ENCODE measurements at regions not wholly inside any gene's neighbourhood (a gene's known extent, or its start where the extent isn't known, plus 50 kb on each side); places are given as distances from the start of the nearest gene placed in this dataset.
A peak's percentile ranks its signal among the peaks of the same experiment; 100 is the strongest.

DNA sequence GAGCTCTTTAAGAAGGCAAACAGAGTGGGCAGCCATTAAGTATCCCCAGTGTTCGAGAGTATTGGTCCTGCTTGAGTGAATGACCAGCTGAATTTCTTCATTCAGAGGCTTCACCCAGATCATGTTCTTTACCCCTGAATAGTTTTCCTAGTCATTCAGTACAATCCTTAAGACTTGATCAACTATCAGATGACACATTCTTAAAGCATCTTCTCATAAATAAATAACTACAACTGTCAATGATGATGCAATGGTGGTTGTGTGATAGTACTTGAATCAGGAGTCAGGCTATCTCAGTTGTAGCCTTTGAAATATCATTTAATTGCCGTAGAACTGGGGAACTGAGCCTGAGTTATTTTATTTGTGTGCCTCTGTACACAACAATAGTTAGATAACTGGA lies 416.8 kb upstream of the CCL2 start:
- no peak overlapping the region for H3K14ac ChIP-seq (replicated peaks; ENCODE audit: low read depth, low read length)
- no peak overlapping the region for H3K23ac ChIP-seq (ENCODE audit: low read depth, low read length)
- TF ChIP-seq RAD21 (IDR thresholded peaks at IDR 0.05; ENCODE audit: low read length) (no peak), CEBPB (IDR thresholded peaks at IDR 0.05; ENCODE audit: low read depth, low read length) (peak; percentile 44; the same call in 1 of the 2 replicates), BHLHE40 (IDR thresholded peaks at IDR 0.05; ENCODE audit: low read depth, low read length) (no peak), CHD1 (IDR thresholded peaks at IDR 0.05; ENCODE audit: low read depth, low read length) (no peak), NFE2L2 (IDR thresholded peaks at IDR 0.05; ENCODE audit: low read depth, low read length) (no peak)
- DNase-seq, result no peak
- H3K18ac ChIP-seq (ENCODE audit: low read depth, low read length), result no peak overlapping the region
- intact Hi-C loops (cut with micrococcal nuclease) (no loop called here), dilution Hi-C loops (cut with HindIII; ENCODE audit: low sequenced_read_pairs, unreplicated experiment) (no loop called here), in situ Hi-C loops (cut with MboI; ENCODE audit: low sequenced_read_pairs) (no loop called here)
- H3K9me1 ChIP-seq (ENCODE audit: insufficient read depth, low read length), result no peaks in the 10 kb centered on the region
- H4K91ac ChIP-seq (ENCODE audit: insufficient read depth, low read depth, low read length), result no peak overlapping the region
- no peak overlapping the region for H3K27ac ChIP-seq (ENCODE audit: insufficient read depth, low read length)
- no peak overlapping the region for H2BK20ac ChIP-seq (ENCODE audit: low read depth, low read length)
- BruUV-seq (replicated peaks), result no TSS peak
- H3K4ac ChIP-seq (ENCODE audit: low read depth, low read length), result no peak overlapping the region
- H3K79me1 ChIP-seq (ENCODE audit: low read depth in 1 of 2, low read length in 2 of 2), result no peaks in the 10 kb centered on the region
- no peak overlapping the region for H4K8ac ChIP-seq (ENCODE audit: low read depth in 2 of 2, low read length in 2 of 2)
- H2AFZ ChIP-seq (replicated peaks; ENCODE audit: low read length, poor library complexity), result no peak overlapping the region
- H2AK5ac ChIP-seq (ENCODE audit: low read depth, low read length), result no peak overlapping the region
- no peak for ATAC-seq (ENCODE audit: low read depth)
- no peak overlapping the region for H3K4me2 ChIP-seq (ENCODE audit: low read depth, low read length)
- H3K4me3 ChIP-seq (ENCODE audit: insufficient read depth, low read depth, low read length), result no peak overlapping the region
- H2AK9ac ChIP-seq (replicated peaks; ENCODE audit: low read depth, low read length, poor library complexity), result no peak overlapping the region
- H3K4me1 ChIP-seq (ENCODE audit: control insufficient read depth, insufficient read depth, low read length), result no peaks in the 10 kb centered on the region
- ChIA-PET CTCF (no interaction called here), POLR2A (ENCODE audit: unreplicated experiment) (no interaction called here)
- H3K9ac ChIP-seq (ENCODE audit: low read depth, low read length), result no peak overlapping the region
- no peaks in the 10 kb centered on the region for H3K27me3 ChIP-seq (ENCODE audit: control insufficient read depth, insufficient read depth, low read length)
- H4K20me1 ChIP-seq (ENCODE audit: insufficient read depth, low read length), result no peaks in the 10 kb centered on the region
- H2BK15ac ChIP-seq (ENCODE audit: low read depth, low read length), result no peak overlapping the region
- H4K5ac ChIP-seq (ENCODE audit: low read depth, low read length), result no peak overlapping the region
- H3K36me3 ChIP-seq (ENCODE audit: control insufficient read depth, insufficient read depth, low read length), result no peaks in the 10 kb centered on the region
- WGBS, 2 experiments (ENCODE audit: extremely low coverage in 2 of 2, insufficient read length in 1 of 2), result 33% methylated on average over 1 of the region's 2 CpGs; no CpG with 5 or more reads in 1 of the 2 experiments
- no peak overlapping the region for H2BK5ac ChIP-seq (ENCODE audit: low read depth, low read length, poor library complexity, severe bottlenecking)
- H3K56ac ChIP-seq (ENCODE audit: extremely low read depth, insufficient read depth, low read length), result no peak overlapping the region
- H2BK120ac ChIP-seq (ENCODE audit: low read depth, low read length), result no peak overlapping the region
- H3K9me3 ChIP-seq (ENCODE audit: control insufficient read depth, insufficient read depth, low read length), result no peaks in the 10 kb centered on the region

Data from IMR-90 (cell line).